ENCODE measurements at regions not wholly inside any gene's neighbourhood (a gene's known extent, or its start where the extent isn't known, plus 50 kb on each side); places are given as distances from the start of the nearest gene placed in this dataset.

GRCh38 chr15:31444844-31445243, 118.2 kb downstream of the KLF13 start:
- DNase-seq (ENCODE audit: low read depth, low spot score), result no peak
- no peaks in the 10 kb centered on the region for H3K27me3 ChIP-seq (ENCODE audit: control insufficient read depth in 2 of 2, insufficient read depth in 2 of 2, low read length in 2 of 2)
- H3K4me3 ChIP-seq (replicated peaks in 1 of 3; ENCODE audit: insufficient read depth in 1 of 3, low read depth in 1 of 3, low read length in 3 of 3), result no peak overlapping the region
- no peak for FAIRE-seq
- no peak overlapping the region for H3K27ac ChIP-seq (ENCODE audit: insufficient read depth, low read depth, low read length)
- TF ChIP-seq GATA2 (IDR thresholded peaks at IDR 0.05; ENCODE audit: insufficient read depth, insufficient read length, low read depth, low read length) (no peak), MYC (IDR thresholded peaks at IDR 0.05; ENCODE audit: low read depth, low read length) (no peak), MAX (IDR thresholded peaks at IDR 0.05; ENCODE audit: insufficient read depth, insufficient read length) (no peak), POLR2AphosphoS5 (IDR thresholded peaks at IDR 0.05; ENCODE audit: insufficient read depth, low read depth, low read length) (no peak), FOS (IDR thresholded peaks at IDR 0.05; ENCODE audit: borderline replicate concordance, insufficient read depth, low read length) (no peak)
- H3K9me1 ChIP-seq (replicated peaks; ENCODE audit: control insufficient read depth, extremely low read depth, insufficient read depth, low read length), result no peaks in the 10 kb centered on the region
- dilution Hi-C loops (cut with MboI; ENCODE audit: extremely low pct_ligation_motif_present, low sequenced_read_pairs) (no loop called here), intact Hi-C loops (cut with micrococcal nuclease) (no loop called here)
- H3K9me3 ChIP-seq (replicated peaks; ENCODE audit: control insufficient read depth, insufficient read depth, low read length), result no peaks in the 10 kb centered on the region
- H3K4me1 ChIP-seq (ENCODE audit: control insufficient read depth, extremely low read depth, insufficient read depth, low read length), result peaks cover 22% of the 10 kb centered on the region
- no peaks in the 10 kb centered on the region for H3K79me2 ChIP-seq (ENCODE audit: control insufficient read depth, insufficient read depth, low read length)
- no peak overlapping the region for H3K9ac ChIP-seq (replicated peaks; ENCODE audit: extremely low read depth, insufficient read depth, low read length)
- no TSS peak for BruUV-seq (replicated peaks)
- no peaks in the 10 kb centered on the region for H3K36me3 ChIP-seq (ENCODE audit: control insufficient read depth in 2 of 2, extremely low read depth in 1 of 2, insufficient read depth in 2 of 2, low read length in 2 of 2)
- H3K4me2 ChIP-seq (ENCODE audit: insufficient read depth, low read length), result no peak overlapping the region
- no peak overlapping the region for H2AFZ ChIP-seq (ENCODE audit: low read depth, low read length)
- no peaks in the 10 kb centered on the region for H4K20me1 ChIP-seq (replicated peaks; ENCODE audit: control insufficient read depth, extremely low read depth, insufficient read depth, low read length)
- CTCF ChIA-PET, result no interaction called here
- POLR2A ChIA-PET, result interaction anchor here (0.7 kb wide), 1 partner anchor 11 kb away, joined by 4 read pairs; no protein-coding TSS in a partner anchor

GRCh38 chr15:31446546-31446945, 119.9 kb downstream of the KLF13 start:
- intact Hi-C loops (cut with micrococcal nuclease) (no loop called here), dilution Hi-C loops (cut with MboI; ENCODE audit: extremely low pct_ligation_motif_present, low sequenced_read_pairs) (no loop called here)
- ChIA-PET POLR2A (no interaction called here), CTCF (no interaction called here)
- no peak for TF ChIP-seq GATA2 (IDR thresholded peaks at IDR 0.05; ENCODE audit: insufficient read depth, insufficient read length, low read depth, low read length)
- no peak for TF ChIP-seq EZH2 (IDR thresholded peaks at IDR 0.05; ENCODE audit: borderline replicate concordance, low read depth, low read length, severe bottlenecking)
- no peak for TF ChIP-seq MAX (IDR thresholded peaks at IDR 0.05; ENCODE audit: insufficient read depth, insufficient read length)
- no peak for TF ChIP-seq POLR2A (IDR thresholded peaks at IDR 0.05; ENCODE audit: low read depth, low read length)
- no peak for TF ChIP-seq MYC (IDR thresholded peaks at IDR 0.05; ENCODE audit: low read depth, low read length)
- TF ChIP-seq FOS (IDR thresholded peaks at IDR 0.05; ENCODE audit: borderline replicate concordance, insufficient read depth, low read length), result no peak
- no peak for TF ChIP-seq JUN (IDR thresholded peaks at IDR 0.05; ENCODE audit: borderline replicate concordance, insufficient read depth, insufficient read length, low read depth)
- no peak for TF ChIP-seq CTCF (IDR thresholded peaks at IDR 0.05; ENCODE audit: extremely low read depth in 1 of 2, insufficient read depth in 1 of 2, low read depth in 1 of 2, low read length in 2 of 2)
- no peak for TF ChIP-seq POLR2AphosphoS5 (IDR thresholded peaks at IDR 0.05; ENCODE audit: insufficient read depth, low read depth, low read length)
- Histone ChIP-seq H3K36me3 (ENCODE audit: control insufficient read depth in 2 of 2, extremely low read depth in 1 of 2, insufficient read depth in 2 of 2, low read length in 2 of 2) (no peaks in the 10 kb centered on the region), H3K27ac (ENCODE audit: insufficient read depth, low read depth, low read length) (no peak overlapping the region), H3K79me2 (ENCODE audit: control insufficient read depth, insufficient read depth, low read length) (no peaks in the 10 kb centered on the region), H3K9me3 (replicated peaks; ENCODE audit: control insufficient read depth, insufficient read depth, low read length) (no peaks in the 10 kb centered on the region), H3K4me1 (ENCODE audit: control insufficient read depth, extremely low read depth, insufficient read depth, low read length) (peaks cover 14% of the 10 kb centered on the region), H4K20me1 (replicated peaks; ENCODE audit: control insufficient read depth, extremely low read depth, insufficient read depth, low read length) (no peaks in the 10 kb centered on the region), H3K9ac (replicated peaks; ENCODE audit: extremely low read depth, insufficient read depth, low read length) (no peak overlapping the region), H3K4me2 (ENCODE audit: insufficient read depth, low read length) (no peak overlapping the region), H3K27me3 (ENCODE audit: control insufficient read depth in 2 of 2, insufficient read depth in 2 of 2, low read length in 2 of 2) (no peaks in the 10 kb centered on the region), H3K9me1 (replicated peaks; ENCODE audit: control insufficient read depth, extremely low read depth, insufficient read depth, low read length) (no peaks in the 10 kb centered on the region), H2AFZ (ENCODE audit: low read depth, low read length) (no peak overlapping the region), H3K4me3 (replicated peaks in 1 of 3; ENCODE audit: insufficient read depth in 1 of 3, low read depth in 1 of 3, low read length in 3 of 3) (no peak overlapping the region)
- no TSS peak for BruUV-seq (replicated peaks)
- DNase-seq (ENCODE audit: low read depth, low spot score) (no peak), FAIRE-seq (no peak)

All from endothelial cell of umbilical vein (primary cell).